ENCODE measurements at regions not wholly inside any gene's neighbourhood (a gene's known extent, or its start where the extent isn't known, plus 50 kb on each side); places are given as distances from the start of the nearest gene placed in this dataset.

- no peak for TF ChIP-seq CHD2 (IDR thresholded peaks at IDR 0.05; ENCODE audit: low read depth, low read length)
- TF ChIP-seq ATF1 (CRISPR knock-in tag; IDR thresholded peaks at IDR 0.05), result no peak
- TF ChIP-seq ATF1 (tag; IDR thresholded peaks at IDR 0.05), result no peak
- TF ChIP-seq MEIS2 (IDR thresholded peaks at IDR 0.05; ENCODE audit: partially characterized antibody), result no peak
Measured at GRCh38 chr9:13608451-13608850, 329.0 kb upstream of the MPDZ start (continued).

DNA sequence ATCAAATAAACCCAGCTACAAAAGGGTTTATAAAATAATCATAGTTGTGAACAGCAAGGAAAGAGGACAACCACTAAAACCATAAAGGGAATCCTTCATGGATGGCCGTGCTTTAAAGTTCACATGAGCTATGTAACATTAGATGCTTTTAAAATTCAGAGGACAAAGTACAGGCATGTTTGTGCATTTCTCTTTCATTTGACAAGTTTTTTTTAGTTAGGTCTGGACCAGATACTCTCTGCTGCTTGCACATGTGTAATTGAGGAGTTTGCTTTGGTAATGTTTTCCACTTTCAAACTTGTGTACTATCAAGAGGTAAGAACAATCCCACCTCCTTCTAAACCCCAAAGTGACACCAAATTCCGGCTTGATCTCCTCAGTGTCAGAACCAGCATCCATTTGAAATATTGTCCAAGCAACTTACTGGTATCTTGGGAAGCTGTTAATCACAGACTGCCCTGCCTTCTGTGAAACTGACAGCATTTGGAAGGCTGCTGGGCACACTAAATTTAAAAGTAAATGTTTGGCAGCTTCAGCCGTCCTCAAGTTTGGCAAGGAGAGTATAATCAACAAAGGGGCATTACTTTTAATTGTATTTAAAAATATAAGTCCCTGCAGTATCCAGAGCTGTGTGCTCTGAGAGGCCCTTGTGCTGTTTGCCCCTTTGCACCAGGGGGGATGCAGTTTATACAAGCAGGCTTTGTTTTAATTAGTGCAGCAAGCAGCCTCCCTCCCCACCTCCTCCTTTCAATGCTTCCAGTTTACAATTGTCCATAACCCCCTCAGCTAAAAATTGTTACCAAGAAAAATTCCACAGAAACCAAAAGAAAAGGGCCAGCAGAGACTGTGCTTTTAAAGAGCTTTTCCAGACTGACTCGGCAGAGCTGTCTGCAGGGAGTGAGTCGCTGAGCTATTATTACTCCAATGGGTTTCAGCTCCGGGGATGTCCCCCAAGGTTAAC, 328.3 kb upstream of the MPDZ start:
- Histone ChIP-seq H3K27ac (ENCODE audit: extremely low read depth, low read depth, low read length) (no peak overlapping the region), H3K9me1 (ENCODE audit: control insufficient read depth, insufficient read depth, low read length) (no peaks in the 10 kb centered on the region), H3K79me2 (ENCODE audit: control insufficient read depth, insufficient read depth, low read length) (no peaks in the 10 kb centered on the region), H3K27me3 (ENCODE audit: control insufficient read depth in 2 of 2, insufficient read depth in 2 of 2, low read length in 2 of 2) (no peaks in the 10 kb centered on the region), H3K4me1 (replicated peaks in 1 of 2; ENCODE audit: control insufficient read depth in 2 of 2, insufficient read depth in 2 of 2, low read length in 2 of 2) (no peaks in the 10 kb centered on the region), H3K4me2 (ENCODE audit: insufficient read depth, low read length) (no peak overlapping the region), H3K36me3 (ENCODE audit: control insufficient read depth, insufficient read depth, low read length) (no peaks in the 10 kb centered on the region), H3K4me3 (no peak overlapping the region), H3K9me3 (replicated peaks; ENCODE audit: control insufficient read depth, insufficient read depth, low read depth, low read length) (no peaks in the 10 kb centered on the region), H4K20me1 (replicated peaks; ENCODE audit: control insufficient read depth, insufficient read depth, low read length) (no peaks in the 10 kb centered on the region), H2AFZ (ENCODE audit: low read depth, low read length) (no peak overlapping the region), H3K9ac (ENCODE audit: insufficient read depth in 1 of 2, low read depth in 2 of 2, low read length in 2 of 2) (no peak overlapping the region)
- CTCF ChIA-PET (ENCODE audit: low intra/inter-chr PET ratio), result no interaction called here
- POLR2A ChIA-PET, result interaction anchor here (0.6 to 1.6 kb wide), 2 partner anchors 13 to 568 kb away, joined by 3 to 4 read pairs; no protein-coding TSS in a partner anchor
- in situ Hi-C loops (cut with MboI) (no loop called here), intact Hi-C loops (cut with micrococcal nuclease) (no loop called here)
- ATAC-seq (no peak), DNase-seq (ENCODE audit: extremely low read depth in 1 of 4, low spot score in 3 of 4) (no peak), FAIRE-seq (no peak)
- TF ChIP-seq NCOA2 (IDR thresholded peaks at IDR 0.05; ENCODE audit: partially characterized antibody in 2 of 2), result no peak
- BruUV-seq (replicated peaks), result no TSS peak
- 0% methylated on average over 5 of the region's 6 CpGs for WGBS (ENCODE audit: insufficient coverage, low coverage, missing lambda C conversion rate)

Measured in K562 (cell line).